Heart right ventricle (tissue), 16 donors: ENCODE measurements at regions not wholly inside any gene's neighbourhood (a gene's known extent, or its start where the extent isn't known, plus 50 kb on each side); places are given as distances from the start of the nearest gene placed in this dataset.

Experiments
- ATAC-seq, 8 donors: fragments of 200-7000 bp; cut with Tn5 transposase; one replicate each; pipeline ENCODE4 v1.9.1; 2020; ENCODE audit warnings: mild to moderate bottlenecking in 8 of 8, moderate library complexity in 8 of 8, moderate number of reproducible peaks in 1 of 8
- DNase-seq, 2 donors: peaks; one replicate each; pipeline ENCODE4 v3.0.0-alpha.2; 2020
- H3K27ac ChIP-seq, 10 donors: fragments of 200-600 bp; sonication (generic) in 2 of 10; one replicate each; pipeline versions ENCODE4 v1.5.0 to v1.8.0; 2020 to 2022; ENCODE audit warnings: mild to moderate bottlenecking in 3 of 10
- H3K27me3 ChIP-seq, 7 donors: fragments of 200-600 bp; one replicate each; pipeline ENCODE4 v1.8.0; 2021 to 2022; ENCODE audit warnings: mild to moderate bottlenecking in 2 of 7
- H3K36me3 ChIP-seq, 9 donors: fragments of 200-600 bp; sonication (generic) in 1 of 9; one replicate each; pipeline versions ENCODE4 v1.5.0 to v1.8.0; 2020 to 2022; ENCODE audit warnings: mild to moderate bottlenecking in 2 of 9
- H3K4me1 ChIP-seq, 9 donors: fragments of 200-600 bp; sonication (generic) in 1 of 9; one replicate each; pipeline versions ENCODE4 v1.5.0 to v1.8.0; 2020 to 2022; ENCODE audit warnings: mild to moderate bottlenecking in 4 of 9
- H3K4me3 ChIP-seq, 10 donors: fragments of 200-600 bp; sonication (generic) in 2 of 10; one replicate each; pipeline versions ENCODE4 v1.5.0 to v1.8.0; 2020 to 2022; ENCODE audit warnings: mild to moderate bottlenecking in 7 of 10, moderate library complexity in 2 of 10
- H3K9me3 ChIP-seq, 11 donors: fragments of 200-600 bp in 10 of 11; sonication (generic) in 2 of 11; one replicate each; pipeline versions ENCODE4 v1.5.0 to v1.8.0; 2013 to 2022; ENCODE audit warnings: mild to moderate bottlenecking in 2 of 11, control low read depth in 1 of 11, moderate library complexity in 1 of 11
- WGBS, 2 donors: extraction: QIAGEN DNeasy Blood & Tissue Kit; methylation state at CpG; one replicate each; pipeline ENCODE4 v1.1.7; 2013; ENCODE audit warnings: inconsistent platforms in 1 of 2; 5-methylcytosine and 5-hydroxymethylcytosine counted together
- intact Hi-C, 10 donors: fragments of 100-400 bp; cut with DNase I; formaldehyde crosslinking; loops; one replicate each; pipeline versions ENCODE4 v1.11.1 to v1.14.2; 2022
- TF ChIP-seq, protein P1 (sequence below), 9 donors: fragments of 200-600 bp; sonication (generic) in 2 of 9; IDR thresholded peaks; one replicate each; pipeline versions ENCODE4 v1.5.0 to v1.8.0; 2021 to 2022; ENCODE audit warnings: antibody characterized with exemption in 9 of 9, mild to moderate bottlenecking in 5 of 9, moderate library complexity in 1 of 9
- donor health status: Arrhythmogenic right ventricular cardiomyopathy.
- donor health status: ischemic (EF 13 %, LVEDD 7.1; RV severe dilation, severe dysfunction).
- donor health status: healthy with polysubstance abuse.
- donor health status: DM: no; HTN: yes; CAD: no.
- donor health status: DM: no; HTN: no; CAD: no.
- donor health status: ischemic (EF 25% LVEDD 6.9; RV normal size, moderate dysfunction).
- donor health status: ischemic (EF 25% LVEDD 5.7; RV mildly dilated, moderate dysfunction).
- donor health status: healthy.
- donor health status: DM: yes; HTN: yes; CAD: no.
- donor health status: Ischemic cardiomyopathy.
- donor health status: ischemic (EF 35%, LVEDD 5.7; RV mildly dilated, moderate dysfunction).
- donor health status: nonischemic (EF 11% LVEDD 7.7; RV severe dilation, severe dysfunction).
- donor health status: DM: yes; HTN: yes; CAD: no.
- donor health status: PGD.
- donor health status: ischemic (EF 29% LVEDD 5.4; RV normal size, mild dysfunction).
- donor health status: nonischemic (EF 23%, LVEDD 6.1; RV moderate dilation, normal function).

DNA sequence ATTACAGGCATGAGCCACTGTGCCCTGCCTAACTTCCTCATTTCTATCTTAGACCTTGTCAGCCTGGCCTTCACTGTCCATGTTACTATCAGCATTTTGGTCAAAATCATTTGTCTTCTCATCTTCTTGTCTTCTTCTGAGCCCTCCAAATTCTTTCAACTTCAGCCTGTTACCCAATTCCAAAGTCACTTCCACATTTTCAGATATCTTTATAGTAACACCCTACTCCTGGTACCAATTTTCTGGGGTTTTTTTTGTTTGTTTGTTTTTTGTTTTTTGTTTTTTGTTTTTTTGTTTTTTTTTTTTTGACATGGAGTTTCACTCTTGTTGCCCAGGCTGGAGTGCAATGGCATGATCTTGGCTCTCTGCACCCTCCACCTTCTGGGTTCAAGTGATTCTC is 90.3 kb upstream of the LARP1 start:
- Histone ChIP-seq H3K4me1 (no peaks in the 10 kb centered on the region), H3K27ac (no peak overlapping the region), H3K27me3 (no peaks in the 10 kb centered on the region), H3K36me3 (no peaks in the 10 kb centered on the region), H3K9me3 (peaks cover 0 to 36% (median 18%) of the 10 kb centered on the region in 11 donors), H3K4me3 (no peak overlapping the region)
- no peak for ATAC-seq
- no peak for DNase-seq
- intact Hi-C loops, result no loop called here
- TF ChIP-seq, protein P1, sequence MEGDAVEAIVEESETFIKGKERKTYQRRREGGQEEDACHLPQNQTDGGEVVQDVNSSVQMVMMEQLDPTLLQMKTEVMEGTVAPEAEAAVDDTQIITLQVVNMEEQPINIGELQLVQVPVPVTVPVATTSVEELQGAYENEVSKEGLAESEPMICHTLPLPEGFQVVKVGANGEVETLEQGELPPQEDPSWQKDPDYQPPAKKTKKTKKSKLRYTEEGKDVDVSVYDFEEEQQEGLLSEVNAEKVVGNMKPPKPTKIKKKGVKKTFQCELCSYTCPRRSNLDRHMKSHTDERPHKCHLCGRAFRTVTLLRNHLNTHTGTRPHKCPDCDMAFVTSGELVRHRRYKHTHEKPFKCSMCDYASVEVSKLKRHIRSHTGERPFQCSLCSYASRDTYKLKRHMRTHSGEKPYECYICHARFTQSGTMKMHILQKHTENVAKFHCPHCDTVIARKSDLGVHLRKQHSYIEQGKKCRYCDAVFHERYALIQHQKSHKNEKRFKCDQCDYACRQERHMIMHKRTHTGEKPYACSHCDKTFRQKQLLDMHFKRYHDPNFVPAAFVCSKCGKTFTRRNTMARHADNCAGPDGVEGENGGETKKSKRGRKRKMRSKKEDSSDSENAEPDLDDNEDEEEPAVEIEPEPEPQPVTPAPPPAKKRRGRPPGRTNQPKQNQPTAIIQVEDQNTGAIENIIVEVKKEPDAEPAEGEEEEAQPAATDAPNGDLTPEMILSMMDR (IDR thresholded peaks at IDR 0.05), result no peak

DNA sequence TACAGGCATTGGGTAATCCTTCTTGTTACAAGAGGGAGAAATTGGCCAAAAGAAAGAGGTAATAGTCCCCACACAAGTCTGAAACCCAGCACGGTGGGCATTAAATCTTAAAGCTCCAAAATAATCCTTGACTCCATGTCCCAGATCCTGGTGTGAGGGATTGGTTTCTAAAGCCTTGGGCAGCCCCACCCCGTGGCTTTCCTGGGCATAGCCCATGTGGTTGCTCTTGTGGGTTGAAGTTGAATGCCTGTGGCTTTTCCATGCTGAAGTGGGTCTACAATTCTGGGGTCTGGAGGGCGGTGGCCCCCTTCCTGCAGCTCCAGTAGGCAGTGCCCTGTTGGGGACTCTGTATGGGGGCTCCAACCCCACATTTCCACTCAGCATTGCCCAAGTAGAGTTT is 91.8 kb upstream of the LARP1 start:
- TF ChIP-seq, protein P1 (IDR thresholded peaks at IDR 0.05), result no peak
- intact Hi-C loops, result no loop called here
- Histone ChIP-seq H3K36me3 (no peaks in the 10 kb centered on the region), H3K4me1 (no peaks in the 10 kb centered on the region), H3K4me3 (no peak overlapping the region), H3K27ac (no peak overlapping the region), H3K27me3 (no peaks in the 10 kb centered on the region), H3K9me3 (peaks cover 0 to 27% (median 14%) of the 10 kb centered on the region in 11 donors)
- DNase-seq (no peak), ATAC-seq (no peak)
- 61 to 97% methylated on average over 3 of the region's 3 CpGs for WGBS, 2 donors

DNA sequence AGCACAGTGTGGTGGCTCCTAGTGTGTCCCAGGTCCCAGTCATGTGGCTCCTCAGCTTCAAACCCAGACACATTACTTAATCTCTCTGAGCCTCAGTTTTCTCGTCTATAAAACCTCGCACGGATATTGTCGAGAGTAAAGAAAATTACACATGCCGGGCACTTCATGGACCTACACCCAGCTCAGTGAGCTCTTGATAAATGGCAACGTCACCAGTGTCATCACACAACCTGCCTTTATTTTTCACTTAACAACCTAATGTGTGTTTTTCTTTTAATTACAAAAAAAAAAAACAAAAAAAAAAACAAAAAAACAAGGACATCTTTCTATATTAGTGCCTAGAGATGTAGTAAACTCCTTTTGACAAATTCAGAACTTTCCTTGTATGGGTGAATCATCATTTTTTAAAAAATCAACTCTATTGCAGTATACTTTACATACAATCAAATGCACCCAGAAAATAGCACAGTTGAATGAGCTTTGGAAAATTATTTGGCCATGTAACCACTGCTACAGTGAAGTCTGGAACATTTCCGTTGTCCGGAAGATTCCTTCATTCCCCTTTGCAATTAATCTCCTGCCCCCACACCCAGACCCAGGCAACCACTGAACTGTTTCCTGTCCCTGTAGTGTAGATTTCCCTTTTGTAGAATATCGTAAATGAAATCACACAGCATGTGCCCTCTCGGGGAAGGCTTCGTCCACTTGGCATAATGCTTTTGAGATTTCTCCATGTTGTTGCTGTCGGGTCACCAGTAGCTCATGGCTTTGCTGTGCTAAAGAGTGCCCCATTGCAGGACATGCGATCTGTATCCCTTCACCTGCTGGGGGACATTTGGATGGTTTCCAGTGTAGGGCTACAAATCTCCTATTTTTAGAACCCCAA is 100.4 kb upstream of the LARP1 start:
- ATAC-seq, result peak in 7 of 8 donors; percentile 10 to 66 (median 48)
- intact Hi-C loops, result loop anchor here in 5 of 10 donors (2.0 to 10.0 kb wide), 4 partner anchors 100 to 260 kb away; partner anchors contain the start of gene LARP1 (in 1 of the 5)

DNA sequence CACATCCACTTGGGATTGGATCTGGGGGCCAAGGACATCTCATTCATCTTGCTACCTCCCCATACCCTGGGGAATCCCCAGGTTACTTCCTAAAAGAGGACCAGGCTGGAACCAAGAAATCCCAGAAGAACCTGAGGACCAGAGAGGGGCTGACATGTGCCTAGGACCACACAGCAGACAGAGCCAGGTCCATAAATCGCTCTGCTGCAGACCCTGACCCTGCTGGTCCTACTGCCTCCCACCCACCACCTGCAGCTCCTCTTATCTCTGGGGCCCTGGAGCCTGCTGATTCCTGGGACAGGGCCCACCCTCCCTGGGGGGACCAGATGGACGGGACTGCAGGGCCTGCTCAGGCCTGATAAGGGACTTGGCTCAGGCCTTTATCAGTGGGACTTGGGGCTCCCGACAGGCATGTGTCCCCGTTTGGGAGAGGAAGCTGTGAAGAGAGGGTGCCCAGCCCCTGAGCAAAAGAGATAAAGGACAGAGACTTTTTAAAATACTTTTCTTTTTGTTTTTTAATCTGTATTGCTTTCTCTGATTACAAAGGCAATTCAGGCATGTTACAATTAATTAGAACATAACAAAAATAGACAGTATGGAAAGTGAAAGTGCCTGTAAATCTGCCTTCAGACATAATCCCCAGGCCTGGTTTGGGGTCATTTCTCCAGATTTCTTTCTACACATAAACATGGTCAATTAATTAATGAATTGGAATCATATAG is 101.3 kb upstream of the LARP1 start:
- TF ChIP-seq, protein P1 (IDR thresholded peaks at IDR 0.05), result no peak
- peak in 1 of 2 donors; percentile 21 for DNase-seq
- H3K36me3 ChIP-seq, result no peaks in the 10 kb centered on the region
- H3K4me3 ChIP-seq, result peak overlapping the region in 6 of 10 donors; percentile 6 to 28 (median 18)
- WGBS, 2 donors, result 9 to 12% methylated on average over 4 of the region's 4 CpGs
- no peaks in the 10 kb centered on the region for H3K9me3 ChIP-seq
- peak overlapping the region in 9 of 10 donors; percentile 3 to 78 (median 68) for H3K27ac ChIP-seq
- H3K27me3 ChIP-seq, result no peaks in the 10 kb centered on the region
- intact Hi-C loops, result loop anchor here in 6 of 10 donors (2.0 to 10.0 kb wide), 5 partner anchors 101 to 261 kb away; partner anchors contain the start of gene LARP1 (in 1 of the 6)
- ATAC-seq, result peak in 7 of 8 donors; percentile 14 to 53 (median 37)
- peaks cover 6 to 24% (median 22%) of the 10 kb centered on the region in 9 donors for H3K4me1 ChIP-seq

More for the DNA sequence above, 100.4 kb upstream of the LARP1 start:
- Histone ChIP-seq H3K27ac (peak overlapping the region; percentile 3 to 78 (median 61)), H3K9me3 (no peaks in the 10 kb centered on the region), H3K4me1 (peaks cover 6 to 24% (median 22%) of the 10 kb centered on the region in 9 donors), H3K4me3 (peak overlapping the region in 6 of 10 donors; percentile 6 to 28 (median 18)), H3K27me3 (no peaks in the 10 kb centered on the region), H3K36me3 (no peaks in the 10 kb centered on the region)
- 31 to 34% methylated on average over 13 of the region's 13 CpGs for WGBS, 2 donors
- TF ChIP-seq, protein P1 (IDR thresholded peaks at IDR 0.05), result no peak
- DNase-seq, result no peak
